H1 (cell line): ENCODE measurements at regions not wholly inside any gene's neighbourhood (a gene's known extent, or its start where the extent isn't known, plus 50 kb on each side); places are given as distances from the start of the nearest gene placed in this dataset.

Source experiments
- CEBPB ChIP-seq: IDR thresholded peaks from 2 replicates; pipeline ENCODE4 v1.6.1; 2012; ENCODE audit warnings: low read depth, low read length
- CTCF ChIP-seq, 3 experiments: IDR thresholded peaks; 1 replicate in 2 of 3; 2 replicates in 1 of 3; pipeline versions ENCODE4 v1.5.1 to v1.6.1; 2011; ENCODE audit warnings: low read length in 3 of 3, mild to moderate bottlenecking in 3 of 3, inconsistent platforms in 2 of 3, low read depth in 1 of 3, moderate library complexity in 1 of 3; ENCODE audit not compliant: insufficient read depth in 1 of 3; ENCODE audit errors: control extremely low read depth in 1 of 3
- POLR2AphosphoS5 ChIP-seq: IDR thresholded peaks from 2 replicates; pipeline ENCODE4 v1.6.1; 2011; ENCODE audit warnings: low read depth, low read length
- SUZ12 ChIP-seq: fragments of 200-600 bp; sonication (generic); IDR thresholded peaks from 2 replicates; pipeline ENCODE4 v1.6.1; 2012; ENCODE audit warnings: mild to moderate bottlenecking, inconsistent platforms, low read length, moderate library complexity, mixed read lengths
- TF ChIP-seq, protein P1 (sequence below): IDR thresholded peaks from 2 replicates; pipeline ENCODE4 v1.6.1; 2012; ENCODE audit warnings: inconsistent platforms

DNA sequence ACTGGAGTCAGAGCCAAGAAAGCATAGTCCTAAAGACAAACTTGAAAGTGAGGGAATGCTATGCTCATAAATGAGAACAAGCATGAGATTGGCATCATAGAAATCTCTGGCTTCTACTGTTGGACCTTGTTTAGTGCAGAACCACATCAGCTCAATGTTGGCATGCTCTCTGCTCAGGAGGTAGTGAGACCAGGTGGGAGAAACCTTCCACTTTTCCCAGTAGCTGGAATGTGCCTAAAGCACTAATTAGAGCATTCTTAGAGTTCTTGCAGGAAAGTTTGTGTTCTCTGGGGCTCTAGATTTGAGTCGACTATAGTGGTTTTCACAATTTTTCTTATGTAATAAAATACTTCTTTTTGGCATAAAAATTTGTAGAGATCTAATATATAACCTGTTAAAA, 159.7 kb upstream of the PRICKLE1 start:
- TF ChIP-seq CTCF (IDR thresholded peaks at IDR 0.05; ENCODE audit: control extremely low read depth in 1 of 3, insufficient read depth in 1 of 3, low read depth in 1 of 3, low read length in 3 of 3) (no peak), SUZ12 (no peak), POLR2AphosphoS5 (no peak), CEBPB (no peak)
- TF ChIP-seq, protein P1, sequence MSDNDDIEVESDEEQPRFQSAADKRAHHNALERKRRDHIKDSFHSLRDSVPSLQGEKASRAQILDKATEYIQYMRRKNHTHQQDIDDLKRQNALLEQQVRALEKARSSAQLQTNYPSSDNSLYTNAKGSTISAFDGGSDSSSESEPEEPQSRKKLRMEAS = no peak
